ENCODE measurements at regions not wholly inside any gene's neighbourhood (a gene's known extent, or its start where the extent isn't known, plus 50 kb on each side); places are given as distances from the start of the nearest gene placed in this dataset.

- TF ChIP-seq JUND (IDR thresholded peaks at IDR 0.05; ENCODE audit: low read depth) = no peak
- in situ Hi-C loops (cut with HindIII; ENCODE audit: low pct_unique_long_range_greater_than_20kb, low sequenced_read_pairs) = no loop called here
- no peak for DNase-seq (ENCODE audit: low read depth in 1 of 2, low spot score in 1 of 2)
These were observed 203.0 kb downstream of the SNAPC1 start for GRCh38 chr14:61965030-61965745.

GRCh38 chr14:61968207-61968606 is 206.0 kb downstream of the SNAPC1 start:
- in situ Hi-C loops (cut with HindIII; ENCODE audit: low pct_unique_long_range_greater_than_20kb, low sequenced_read_pairs) = no loop called here
- DNase-seq (ENCODE audit: low read depth in 1 of 2, low spot score in 1 of 2) = no peak
- no peak for TF ChIP-seq JUND (IDR thresholded peaks at IDR 0.05; ENCODE audit: low read depth)

- TF ChIP-seq JUND (IDR thresholded peaks at IDR 0.05; ENCODE audit: low read depth) = no peak
- DNase-seq (ENCODE audit: low read depth in 1 of 2, low spot score in 1 of 2) = no peak
- in situ Hi-C loops (cut with HindIII; ENCODE audit: low pct_unique_long_range_greater_than_20kb, low sequenced_read_pairs) = no loop called here
These were observed 210.5 kb downstream of the SNAPC1 start for GRCh38 chr14:61972711-61973110.

GRCh38 chr14:61973981-61974380 is 211.8 kb downstream of the SNAPC1 start:
- no peak for DNase-seq (ENCODE audit: low read depth in 1 of 2, low spot score in 1 of 2)
- TF ChIP-seq JUND (IDR thresholded peaks at IDR 0.05; ENCODE audit: low read depth) = no peak
- in situ Hi-C loops (cut with HindIII; ENCODE audit: low pct_unique_long_range_greater_than_20kb, low sequenced_read_pairs) = no loop called here

- in situ Hi-C loops (cut with HindIII; ENCODE audit: low pct_unique_long_range_greater_than_20kb, low sequenced_read_pairs) = no loop called here
- no peak for TF ChIP-seq JUND (IDR thresholded peaks at IDR 0.05; ENCODE audit: low read depth)
- DNase-seq (ENCODE audit: low read depth in 1 of 2, low spot score in 1 of 2) = no peak
These were observed 215.0 kb downstream of the SNAPC1 start for GRCh38 chr14:61977217-61977616.

GRCh38 chr14:61988240-61988639 is 226.0 kb downstream of the SNAPC1 start:
- in situ Hi-C loops (cut with HindIII; ENCODE audit: low pct_unique_long_range_greater_than_20kb, low sequenced_read_pairs) = no loop called here
- no peak for TF ChIP-seq JUND (IDR thresholded peaks at IDR 0.05; ENCODE audit: low read depth)
- no peak for DNase-seq (ENCODE audit: low read depth in 1 of 2, low spot score in 1 of 2)

- TF ChIP-seq JUND (IDR thresholded peaks at IDR 0.05; ENCODE audit: low read depth) = no peak
- peak in 1 of 2 experiments; percentile 9 for DNase-seq (ENCODE audit: low read depth in 1 of 2, low spot score in 1 of 2)
- in situ Hi-C loops (cut with HindIII; ENCODE audit: low pct_unique_long_range_greater_than_20kb, low sequenced_read_pairs) = no loop called here
These were observed 229.9 kb downstream of the SNAPC1 start for GRCh38 chr14:61992139-61992538.

GRCh38 chr14:61992926-61993325 is 230.7 kb downstream of the SNAPC1 start:
- in situ Hi-C loops (cut with HindIII; ENCODE audit: low pct_unique_long_range_greater_than_20kb, low sequenced_read_pairs) = no loop called here
- TF ChIP-seq JUND (IDR thresholded peaks at IDR 0.05; ENCODE audit: low read depth) = no peak

GRCh38 chr14:61994589-61994988 is 232.4 kb downstream of the SNAPC1 start:
- no peak for DNase-seq (ENCODE audit: low read depth in 1 of 2, low spot score in 1 of 2)
- in situ Hi-C loops (cut with HindIII; ENCODE audit: low pct_unique_long_range_greater_than_20kb, low sequenced_read_pairs) = no loop called here
- TF ChIP-seq JUND (IDR thresholded peaks at IDR 0.05; ENCODE audit: low read depth) = no peak

More at GRCh38 chr14:61992926-61993325, 230.7 kb downstream of the SNAPC1 start:
- no peak for DNase-seq (ENCODE audit: low read depth in 1 of 2, low spot score in 1 of 2)

- TF ChIP-seq JUND (IDR thresholded peaks at IDR 0.05; ENCODE audit: low read depth) = no peak
- no peak for DNase-seq (ENCODE audit: low read depth in 1 of 2, low spot score in 1 of 2)
- in situ Hi-C loops (cut with HindIII; ENCODE audit: low pct_unique_long_range_greater_than_20kb, low sequenced_read_pairs) = no loop called here
These were observed 234.5 kb downstream of the SNAPC1 start for GRCh38 chr14:61996753-61997152.

- in situ Hi-C loops (cut with HindIII; ENCODE audit: low pct_unique_long_range_greater_than_20kb, low sequenced_read_pairs) = no loop called here
- DNase-seq (ENCODE audit: low read depth in 1 of 2, low spot score in 1 of 2) = no peak
- no peak for TF ChIP-seq JUND (IDR thresholded peaks at IDR 0.05; ENCODE audit: low read depth)
These were observed 234.9 kb downstream of the SNAPC1 start for GRCh38 chr14:61997161-61997560.

- in situ Hi-C loops (cut with HindIII; ENCODE audit: low pct_unique_long_range_greater_than_20kb, low sequenced_read_pairs) = no loop called here
- no peak for TF ChIP-seq JUND (IDR thresholded peaks at IDR 0.05; ENCODE audit: low read depth)
- DNase-seq (ENCODE audit: low read depth in 1 of 2, low spot score in 1 of 2) = no peak
These were observed 239.7 kb downstream of the SNAPC1 start for GRCh38 chr14:62001963-62002362.

GRCh38 chr14:62002642-62003041 is 240.4 kb downstream of the SNAPC1 start:
- no peak for TF ChIP-seq JUND (IDR thresholded peaks at IDR 0.05; ENCODE audit: low read depth)
- DNase-seq (ENCODE audit: low read depth in 1 of 2, low spot score in 1 of 2) = no peak
- in situ Hi-C loops (cut with HindIII; ENCODE audit: low pct_unique_long_range_greater_than_20kb, low sequenced_read_pairs) = no loop called here

GRCh38 chr14:62003701-62004100 is 241.5 kb downstream of the SNAPC1 start:
- TF ChIP-seq JUND (IDR thresholded peaks at IDR 0.05; ENCODE audit: low read depth) = no peak
- DNase-seq (ENCODE audit: low read depth in 1 of 2, low spot score in 1 of 2) = no peak
- in situ Hi-C loops (cut with HindIII; ENCODE audit: low pct_unique_long_range_greater_than_20kb, low sequenced_read_pairs) = no loop called here
